Neural cell (in vitro differentiated cells): ENCODE measurements at regions not wholly inside any gene's neighbourhood (a gene's known extent, or its start where the extent isn't known, plus 50 kb on each side); places are given as distances from the start of the nearest gene placed in this dataset.

Experiments used
- H2AFZ ChIP-seq: fragments of 200-600, 300-800 bp; sonication (generic), shearing (Covaris generic); 2 replicates; pipeline ENCODE4 v1.6.0; 2014; ENCODE audit warnings: low read depth, mild to moderate bottlenecking, antibody characterized with exemption, low read length, moderate library complexity
- H3F3A ChIP-seq: fragments of 200-600 bp; shearing (Covaris generic); 2 replicates; pipeline ENCODE4 v1.6.1; 2016; ENCODE audit warnings: mild to moderate bottlenecking, moderate library complexity, mixed read lengths, antibody characterized with exemption, low read length; ENCODE audit not compliant: insufficient read depth, poor library complexity, severe bottlenecking
- H3K27ac ChIP-seq: fragments of 200-600, 300-800 bp; sonication (generic), shearing (Covaris generic); 2 replicates; pipeline ENCODE4 v1.5.1; 2014; ENCODE audit warnings: mild to moderate bottlenecking, low read length, moderate library complexity
- H3K27me3 ChIP-seq: fragments of 300-800, 200-600 bp; sonication (generic), shearing (Covaris generic); 2 replicates; pipeline ENCODE4 v1.6.0; 2014; ENCODE audit warnings: mild to moderate bottlenecking, low read depth, low read length, moderate library complexity; ENCODE audit not compliant: insufficient read depth
- H3K36me3 ChIP-seq: fragments of 300-800, 200-600 bp; sonication (generic), shearing (Covaris generic); 2 replicates; pipeline ENCODE4 v1.5.1; 2014; ENCODE audit warnings: mild to moderate bottlenecking, antibody characterized with exemption, low read length, moderate library complexity; ENCODE audit not compliant: insufficient read depth
- H3K4me2 ChIP-seq: fragments of 300-800, 200-600 bp; sonication (generic), shearing (Covaris generic); 2 replicates; pipeline ENCODE4 v1.6.0; 2014; ENCODE audit warnings: mild to moderate bottlenecking, low read length
- H3K4me3 ChIP-seq: fragments of 300-800, 200-600 bp; sonication (generic), shearing (Covaris generic); 2 replicates; pipeline ENCODE4 v1.5.1; 2014; ENCODE audit warnings: mild to moderate bottlenecking, low read length, moderate library complexity
- H3K79me2 ChIP-seq: fragments of 200-600 bp; shearing (Covaris generic); replicated peaks from 2 replicates; pipeline ENCODE4 v1.6.0; 2014; ENCODE audit warnings: mild to moderate bottlenecking, low read length, moderate library complexity; ENCODE audit not compliant: insufficient read depth
- H3K9ac ChIP-seq: fragments of 300-800, 200-600 bp; sonication (generic), shearing (Covaris generic); 2 replicates; pipeline ENCODE4 v1.6.1; 2016; ENCODE audit warnings: mild to moderate bottlenecking, low read length, mixed read lengths
- H3K9me2 ChIP-seq: fragments of 200-600 bp; shearing (Covaris generic); 2 replicates; pipeline ENCODE4 v1.6.1; 2016; ENCODE audit warnings: mild to moderate bottlenecking, low read length, mixed read lengths; ENCODE audit not compliant: insufficient read depth
- H3K9me3 ChIP-seq: fragments of 200-600, 300-800 bp; sonication (generic), shearing (Covaris generic); 2 replicates; pipeline ENCODE4 v1.6.1; 2016; ENCODE audit warnings: mild to moderate bottlenecking, mixed run types, low read length, moderate library complexity, mixed read lengths
- H4K20me1 ChIP-seq: fragments of 200-600 bp; shearing (Covaris generic); 2 replicates; pipeline ENCODE4 v1.6.1; 2016; ENCODE audit warnings: mild to moderate bottlenecking, mixed run types; ENCODE audit not compliant: insufficient read depth
- EP300 ChIP-seq: fragments of 450-650 bp; conservative IDR thresholded peaks from 2 replicates; pipeline ENCODE4 v1.6.1; 2014; ENCODE audit warnings: antibody characterized with exemption, mild to moderate bottlenecking, moderate library complexity; ENCODE audit not compliant: poor library complexity, severe bottlenecking
- EZH2 ChIP-seq: fragments of 200-600, 300-800 bp; shearing (Covaris generic), sonication (generic); IDR thresholded peaks from 2 replicates; pipeline ENCODE4 v1.6.1; 2014; ENCODE audit warnings: antibody characterized with exemption, low read length, borderline replicate concordance, mild to moderate bottlenecking; ENCODE audit not compliant: insufficient read depth, poor library complexity, severe bottlenecking
- MXI1 ChIP-seq: fragments of 450-650 bp; conservative IDR thresholded peaks from 2 replicates; pipeline ENCODE4 v1.6.1; 2014; ENCODE audit warnings: antibody characterized with exemption, mild to moderate bottlenecking; ENCODE audit not compliant: poor library complexity, severe bottlenecking
- POLR2AphosphoS5 ChIP-seq: IDR thresholded peaks from 2 replicates; pipeline ENCODE4 v1.6.1; 2012
- REST ChIP-seq: IDR thresholded peaks from 2 replicates; pipeline ENCODE4 v1.6.1; 2012; ENCODE audit warnings: borderline replicate concordance
- SMC3 ChIP-seq: fragments of 450-650 bp; conservative IDR thresholded peaks from 2 replicates; pipeline ENCODE4 v1.6.1; 2014; ENCODE audit warnings: antibody characterized with exemption, mild to moderate bottlenecking, moderate library complexity; ENCODE audit not compliant: poor library complexity
- TAF1 ChIP-seq: IDR thresholded peaks from 2 replicates; pipeline ENCODE4 v1.6.1; 2012; ENCODE audit warnings: low read depth
- TF ChIP-seq, protein P1 (sequence below): fragments of 450-650 bp; IDR thresholded peaks from 2 replicates; pipeline ENCODE4 v1.5.1; 2014; ENCODE audit warnings: antibody characterized with exemption, mild to moderate bottlenecking, moderate library complexity; ENCODE audit not compliant: poor library complexity, severe bottlenecking

GRCh38 chr13:57418067-57418677 lies 213.4 kb upstream of the PCDH17 start:
- Histone ChIP-seq H3K36me3 (no peaks in the 10 kb centered on the region), H3F3A (no peaks in the 10 kb centered on the region), H3K4me2 (no peak overlapping the region), H3K9me3 (no peaks in the 10 kb centered on the region), H3K27ac (no peak overlapping the region), H2AFZ (no peak overlapping the region), H3K9ac (no peak overlapping the region), H3K9me2 (no peaks in the 10 kb centered on the region), H3K4me3 (no peak overlapping the region), H3K27me3 (no peaks in the 10 kb centered on the region), H3K79me2 (no peaks in the 10 kb centered on the region), H4K20me1 (no peaks in the 10 kb centered on the region)
- TF ChIP-seq SMC3: no peak

GRCh38 chr13:57424379-57424778 lies 207.2 kb upstream of the PCDH17 start:
- TF ChIP-seq, protein P1, sequence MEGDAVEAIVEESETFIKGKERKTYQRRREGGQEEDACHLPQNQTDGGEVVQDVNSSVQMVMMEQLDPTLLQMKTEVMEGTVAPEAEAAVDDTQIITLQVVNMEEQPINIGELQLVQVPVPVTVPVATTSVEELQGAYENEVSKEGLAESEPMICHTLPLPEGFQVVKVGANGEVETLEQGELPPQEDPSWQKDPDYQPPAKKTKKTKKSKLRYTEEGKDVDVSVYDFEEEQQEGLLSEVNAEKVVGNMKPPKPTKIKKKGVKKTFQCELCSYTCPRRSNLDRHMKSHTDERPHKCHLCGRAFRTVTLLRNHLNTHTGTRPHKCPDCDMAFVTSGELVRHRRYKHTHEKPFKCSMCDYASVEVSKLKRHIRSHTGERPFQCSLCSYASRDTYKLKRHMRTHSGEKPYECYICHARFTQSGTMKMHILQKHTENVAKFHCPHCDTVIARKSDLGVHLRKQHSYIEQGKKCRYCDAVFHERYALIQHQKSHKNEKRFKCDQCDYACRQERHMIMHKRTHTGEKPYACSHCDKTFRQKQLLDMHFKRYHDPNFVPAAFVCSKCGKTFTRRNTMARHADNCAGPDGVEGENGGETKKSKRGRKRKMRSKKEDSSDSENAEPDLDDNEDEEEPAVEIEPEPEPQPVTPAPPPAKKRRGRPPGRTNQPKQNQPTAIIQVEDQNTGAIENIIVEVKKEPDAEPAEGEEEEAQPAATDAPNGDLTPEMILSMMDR: no peak
- TF ChIP-seq MXI1 (no peak), POLR2AphosphoS5 (no peak), EZH2 (no peak), EP300 (no peak), TAF1 (no peak)
- H4K20me1 ChIP-seq: no peaks in the 10 kb centered on the region

DNA sequence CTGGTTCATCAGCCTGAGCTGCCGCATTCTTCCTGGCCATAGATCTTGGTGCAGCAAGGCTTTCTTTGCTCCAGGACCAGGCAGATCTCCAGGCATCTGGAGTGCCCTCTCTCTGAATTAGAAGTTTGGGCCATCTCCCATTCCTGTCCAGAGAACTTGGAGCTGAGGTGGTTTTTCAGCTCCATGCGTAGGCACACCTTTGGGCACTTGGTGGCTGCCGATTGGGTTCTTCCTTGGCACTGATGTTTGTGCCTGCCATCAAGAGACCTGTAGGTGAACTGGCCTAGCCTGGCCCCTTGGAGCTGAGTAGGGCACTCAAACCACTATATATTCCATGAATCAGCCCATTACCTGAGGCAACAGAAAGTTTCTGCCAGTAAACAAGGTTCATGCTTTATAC lies 206.0 kb upstream of the PCDH17 start:
- H4K20me1 ChIP-seq: no peaks in the 10 kb centered on the region
- TF ChIP-seq SMC3 (no peak), EP300 (no peak), REST (no peak), TAF1 (no peak), EZH2 (no peak)
- TF ChIP-seq, protein P1: no peak
- H3K36me3 ChIP-seq: no peaks in the 10 kb centered on the region
- H3K9me3 ChIP-seq: no peaks in the 10 kb centered on the region
- no peak overlapping the region for H3K4me3 ChIP-seq
- no peak overlapping the region for H3K27ac ChIP-seq
- H3F3A ChIP-seq: no peaks in the 10 kb centered on the region
- H3K27me3 ChIP-seq: no peaks in the 10 kb centered on the region
- no peak overlapping the region for H3K9ac ChIP-seq
- H3K4me2 ChIP-seq: no peak overlapping the region
- no peak overlapping the region for H2AFZ ChIP-seq
- no peaks in the 10 kb centered on the region for H3K79me2 ChIP-seq
- no peaks in the 10 kb centered on the region for H3K9me2 ChIP-seq

More at GRCh38 chr13:57424379-57424778, 207.2 kb upstream of the PCDH17 start:
- no peak overlapping the region for H3K4me3 ChIP-seq
- no peaks in the 10 kb centered on the region for H3K9me3 ChIP-seq
- no peak overlapping the region for H2AFZ ChIP-seq
- no peak overlapping the region for H3K9ac ChIP-seq
- H3K9me2 ChIP-seq: no peaks in the 10 kb centered on the region
- no peak overlapping the region for H3K27ac ChIP-seq
- H3K27me3 ChIP-seq: no peaks in the 10 kb centered on the region
- H3F3A ChIP-seq: no peaks in the 10 kb centered on the region
- no peaks in the 10 kb centered on the region for H3K36me3 ChIP-seq
- H3K79me2 ChIP-seq: no peaks in the 10 kb centered on the region
- H3K4me2 ChIP-seq: no peak overlapping the region
